H1 (cell line): ENCODE measurements at regions not wholly inside any gene's neighbourhood (a gene's known extent, or its start where the extent isn't known, plus 50 kb on each side); places are given as distances from the start of the nearest gene placed in this dataset.

Source experiments
- CTCF ChIA-PET: fragments of 300-600 bp; sonication (Branson Sonifier 250); formaldehyde crosslinking; loops from one replicate; lab custom pipeline; 2021; ENCODE audit not compliant: partially characterized antibody; lab: Charles Lee
- POLR2A ChIA-PET: fragments of 300-600 bp; sonication (Branson Sonifier 250); formaldehyde crosslinking; loops from one replicate; lab custom pipeline; 2021; ENCODE audit warnings: inconsistent platforms; ENCODE audit not compliant: partially characterized antibody; lab: Charles Lee
- DNase-seq, 2 experiments: peaks; one replicate each; pipeline versions ENCODE4 v3.0.0 to v3.0.0-alpha.2; 2010 to 2022; ENCODE audit warnings: low spot score in 2 of 2, low read depth in 1 of 2, mixed read lengths in 1 of 2
- FAIRE-seq: peaks from 2 replicates; lab custom pipeline; 2011; peaks lifted over from hg19 to GRCh38; lab: Jason Lieb, UNC
- H2AFZ ChIP-seq: 2 replicates; pipeline ENCODE4 v1.8.1; 2012; ENCODE audit warnings: low read length, inconsistent platforms
- H2AK5ac ChIP-seq: 2 replicates; pipeline ENCODE4 v1.6.1; 2013; ENCODE audit warnings: low read depth, low read length
- H2BK120ac ChIP-seq: replicated peaks from 2 replicates; pipeline ENCODE3; 2013; ENCODE audit warnings: low read depth, low read length, inconsistent platforms
- H2BK12ac ChIP-seq: 2 replicates; pipeline ENCODE4 v1.6.1; 2013; ENCODE audit warnings: low read depth, low read length
- H2BK15ac ChIP-seq: 2 replicates; pipeline ENCODE4 v1.6.1; 2013; ENCODE audit warnings: low read length
- H2BK20ac ChIP-seq: 2 replicates; pipeline ENCODE4 v1.6.1; 2013; ENCODE audit warnings: low read length
- H2BK5ac ChIP-seq: 2 replicates; pipeline ENCODE4 v1.6.1; 2013; ENCODE audit warnings: low read depth, low read length
- H3K14ac ChIP-seq: 2 replicates; pipeline ENCODE4 v1.6.1; 2013; ENCODE audit warnings: inconsistent platforms; ENCODE audit not compliant: insufficient read length
- H3K18ac ChIP-seq: 2 replicates; pipeline ENCODE4 v1.6.1; 2013; ENCODE audit warnings: low read length; ENCODE audit errors: extremely low read depth
- H3K23ac ChIP-seq: 2 replicates; pipeline ENCODE4 v1.6.1; 2013; ENCODE audit warnings: inconsistent platforms; ENCODE audit not compliant: insufficient read length
- H3K23me2 ChIP-seq: 2 replicates; pipeline ENCODE4 v1.6.1; 2013; ENCODE audit warnings: low read depth, low read length
- H3K27ac ChIP-seq: 2 replicates; pipeline ENCODE4 v1.6.1; 2011; ENCODE audit warnings: low read depth, low read length, inconsistent platforms
- H3K27me3 ChIP-seq, 4 experiments: replicated peaks in 1 of 4; 1 replicate in 1 of 4; 2 replicates in 3 of 4; pipeline versions ENCODE4 v1.6.1 to v1.8.1; 2011 to 2013; ENCODE audit warnings: low read length in 3 of 4, mild to moderate bottlenecking in 3 of 4, inconsistent platforms in 2 of 4, mixed read lengths in 2 of 4, moderate library complexity in 1 of 4; ENCODE audit not compliant: control insufficient read depth in 3 of 4, insufficient read depth in 3 of 4; ENCODE audit errors: extremely low read depth in 1 of 4
- H3K36me3 ChIP-seq, 4 experiments: 2 replicates each; pipeline versions ENCODE4 v1.6.1 to v1.8.1; 2011 to 2013; ENCODE audit warnings: mild to moderate bottlenecking in 4 of 4, low read length in 3 of 4, moderate library complexity in 2 of 4, control low read depth in 1 of 4, inconsistent platforms in 1 of 4; ENCODE audit not compliant: insufficient read depth in 4 of 4, control insufficient read depth in 2 of 4
- H3K4ac ChIP-seq: replicated peaks from 2 replicates; pipeline ENCODE3; 2013; ENCODE audit warnings: low read length, low read depth, mixed read lengths, inconsistent platforms; ENCODE audit not compliant: insufficient read length
- H3K4me1 ChIP-seq, 4 experiments: replicated peaks in 1 of 4; 1 replicate in 1 of 4; 2 replicates in 3 of 4; pipeline versions ENCODE4 v1.6.1 to v1.8.1; 2011 to 2013; ENCODE audit warnings: low read length in 3 of 4, inconsistent platforms in 2 of 4, mixed read lengths in 1 of 4; ENCODE audit not compliant: insufficient read depth in 4 of 4, control insufficient read depth in 3 of 4
- H3K4me2 ChIP-seq, 2 experiments: 2 replicates each; pipeline versions ENCODE4 v1.6.1 to v1.8.1; 2011 to 2013; ENCODE audit warnings: low read depth in 2 of 2, low read length in 2 of 2, control low read depth in 1 of 2, inconsistent platforms in 1 of 2, mild to moderate bottlenecking in 1 of 2; ENCODE audit not compliant: insufficient read depth in 1 of 2
- H3K4me3 ChIP-seq, 4 experiments: fragments of 200-600, 300-600 bp in 1 of 4; sonication (generic), shearing (Covaris generic), sonication (Bioruptor Twin) in 1 of 4; 2 replicates each; pipeline versions ENCODE4 v1.5.1 to v1.8.1; 2011 to 2016; ENCODE audit warnings: low read length in 4 of 4, low read depth in 3 of 4, control low read depth in 2 of 4, inconsistent platforms in 2 of 4, mild to moderate bottlenecking in 2 of 4, mixed read lengths in 1 of 4, moderate library complexity in 1 of 4; ENCODE audit not compliant: insufficient read depth in 2 of 4; ENCODE audit errors: extremely low read depth in 1 of 4
- H3K56ac ChIP-seq: replicated peaks from 2 replicates; pipeline ENCODE3; 2013; ENCODE audit warnings: low read depth, mild to moderate bottlenecking, mixed read lengths, low read length, inconsistent platforms; ENCODE audit not compliant: insufficient read length
- H3K79me1 ChIP-seq: 2 replicates; pipeline ENCODE4 v1.6.1; 2013; ENCODE audit warnings: low read depth, low read length, control low read depth
- H3K79me2 ChIP-seq, 2 experiments: 2 replicates each; pipeline versions ENCODE4 v1.6.1 to v1.8.1; 2012 to 2013; ENCODE audit warnings: low read length in 2 of 2, mild to moderate bottlenecking in 2 of 2, inconsistent platforms in 1 of 2; ENCODE audit not compliant: insufficient read depth in 2 of 2, control insufficient read depth in 1 of 2
- H3K9ac ChIP-seq, 4 experiments: replicated peaks in 1 of 4; 1 replicate in 1 of 4; 2 replicates in 3 of 4; pipeline versions ENCODE4 v1.6.1 to v1.8.1; 2011 to 2013; ENCODE audit warnings: low read depth in 3 of 4, low read length in 3 of 4, control low read depth in 2 of 4, mild to moderate bottlenecking in 2 of 4, moderate library complexity in 2 of 4, inconsistent platforms in 1 of 4; ENCODE audit errors: extremely low read depth in 1 of 4
- H3K9me3 ChIP-seq, 2 experiments: 2 replicates each; pipeline versions ENCODE4 v1.6.1 to v1.8.1; 2012 to 2013; ENCODE audit warnings: mild to moderate bottlenecking in 2 of 2, moderate library complexity in 2 of 2, control low read depth in 1 of 2, inconsistent platforms in 1 of 2, low read depth in 1 of 2, low read length in 1 of 2, mixed read lengths in 1 of 2; ENCODE audit not compliant: insufficient read depth in 2 of 2
- H4K20me1 ChIP-seq, 2 experiments: replicated peaks in 1 of 2; 2 replicates each; pipeline versions ENCODE3 to v1.8.1; 2011 to 2013; ENCODE audit warnings: inconsistent platforms in 2 of 2, low read length in 2 of 2, mild to moderate bottlenecking in 1 of 2; ENCODE audit not compliant: insufficient read depth in 2 of 2, control insufficient read depth in 1 of 2
- H4K5ac ChIP-seq: 2 replicates; pipeline ENCODE4 v1.6.1; 2013; ENCODE audit warnings: low read length, low read depth, mixed read lengths, inconsistent platforms; ENCODE audit not compliant: insufficient read length
- H4K8ac ChIP-seq: 2 replicates; pipeline ENCODE4 v1.8.0; 2013; ENCODE audit warnings: mild to moderate bottlenecking, moderate library complexity, low read length, inconsistent platforms; ENCODE audit not compliant: insufficient read depth; ENCODE audit errors: extremely low read depth
- H4K91ac ChIP-seq: replicated peaks from 2 replicates; pipeline ENCODE3; 2013; ENCODE audit warnings: low read length, mixed read lengths, inconsistent platforms; ENCODE audit not compliant: insufficient read length
- GABPA ChIP-seq: IDR thresholded peaks from 2 replicates; pipeline ENCODE4 v1.6.1; 2011; ENCODE audit warnings: mild to moderate bottlenecking, low read length, moderate library complexity, borderline replicate concordance; ENCODE audit not compliant: insufficient read depth
- HDAC2 ChIP-seq, 2 experiments: fragments of 300-600 bp in 1 of 2; sonication (generic) in 1 of 2; IDR thresholded peaks; 2 replicates each; pipeline ENCODE4 v1.6.1; 2011 to 2012; ENCODE audit warnings: low read depth in 2 of 2, low read length in 2 of 2, mild to moderate bottlenecking in 2 of 2, moderate library complexity in 2 of 2, borderline replicate concordance in 1 of 2, inconsistent platforms in 1 of 2
- JUND ChIP-seq: IDR thresholded peaks from 2 replicates; pipeline ENCODE4 v1.6.1; 2011; ENCODE audit warnings: mild to moderate bottlenecking, improper control_type of control experiment, low read length
- RAD21 ChIP-seq, 2 experiments: IDR thresholded peaks in 1 of 2; conservative IDR thresholded peaks in 1 of 2; 2 replicates each; pipeline ENCODE4 v1.6.1; 2011; ENCODE audit warnings: low read depth in 2 of 2, low read length in 2 of 2, improper control_type of control experiment in 1 of 2, inconsistent platforms in 1 of 2, mild to moderate bottlenecking in 1 of 2, moderate library complexity in 1 of 2
- SRF ChIP-seq: IDR thresholded peaks from 2 replicates; pipeline ENCODE4 v1.6.1; 2011; ENCODE audit warnings: mild to moderate bottlenecking, low read depth, low read length, moderate library complexity
- WGBS, 2 experiments: shearing (Covaris generic) in 1 of 2; methylation state at CpG; one replicate each; pipeline versions ENCODE4 v1.1.6 to v1.1.7; 2013 to 2015; ENCODE audit warnings: low lambda C conversion rate in 2 of 2, mixed read lengths in 2 of 2, inconsistent platforms in 1 of 2, low coverage in 1 of 2, missing lambda C conversion rate in 1 of 2; ENCODE audit not compliant: insufficient replicate concordance in 2 of 2, insufficient coverage in 1 of 2, insufficient read length in 1 of 2; ENCODE audit errors: extremely low coverage in 1 of 2, missing lambda C conversion rate in 1 of 2; 5-methylcytosine and 5-hydroxymethylcytosine counted together
- TF ChIP-seq, protein P1 (sequence below): IDR thresholded peaks from 2 replicates; pipeline ENCODE4 v1.6.1; 2011; ENCODE audit warnings: low read depth, mild to moderate bottlenecking, low read length; ENCODE audit not compliant: insufficient read depth

DNA sequence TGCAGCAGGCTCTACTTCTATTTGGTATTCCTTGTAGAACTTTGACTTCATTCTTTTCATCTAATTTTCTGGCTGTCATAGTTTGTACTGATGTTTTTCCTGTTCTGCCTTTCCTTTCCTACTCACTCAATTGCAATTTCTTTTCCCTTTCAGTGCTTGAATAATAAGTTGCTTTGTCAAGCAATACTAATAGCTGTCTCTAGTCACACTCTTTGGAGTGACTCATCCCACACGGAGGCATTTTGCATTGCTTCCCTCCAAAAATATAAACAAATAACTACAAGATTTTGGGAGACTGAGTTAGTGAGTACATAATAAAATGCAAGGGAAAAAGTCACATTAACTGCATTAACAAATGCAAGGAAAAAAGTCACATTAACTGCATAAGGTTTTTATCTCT is 465.9 kb downstream of the CDH9 start:
- Histone ChIP-seq H3K36me3 (no peaks in the 10 kb centered on the region), H3K4ac (no peak overlapping the region), H3K23ac (no peak overlapping the region), H3K79me1 (no peaks in the 10 kb centered on the region), H4K8ac (no peak overlapping the region), H3K9me3 (no peaks in the 10 kb centered on the region), H3K27me3 (no peaks in the 10 kb centered on the region), H2BK5ac (no peak overlapping the region), H3K9ac (no peak overlapping the region), H3K4me2 (no peak overlapping the region), H2BK120ac (no peak overlapping the region), H4K5ac (no peak overlapping the region), H2BK20ac (no peak overlapping the region), H3K27ac (no peak overlapping the region), H3K4me1 (no peaks in the 10 kb centered on the region), H4K20me1 (no peaks in the 10 kb centered on the region), H3K14ac (no peak overlapping the region), H2AFZ (no peak overlapping the region), H2BK15ac (no peak overlapping the region), H2BK12ac (no peak overlapping the region), H3K18ac (no peak overlapping the region), H3K56ac (no peak overlapping the region), H3K4me3 (no peak overlapping the region), H3K79me2 (no peaks in the 10 kb centered on the region), H3K23me2 (no peaks in the 10 kb centered on the region), H2AK5ac (no peak overlapping the region), H4K91ac (no peak overlapping the region)
- no peak for FAIRE-seq
- no peak for DNase-seq
- POLR2A ChIA-PET, result no interaction called here
- CTCF ChIA-PET, result no interaction called here
- WGBS, 2 experiments, result 70% methylated on average over 1 of the region's 1 CpG; no CpG with 5 or more reads in 1 of the 2 experiments
- TF ChIP-seq SRF, result no peak
- TF ChIP-seq GABPA, result no peak
- no peak for TF ChIP-seq HDAC2 (IDR thresholded peaks at IDR 0.05; ENCODE audit: borderline replicate concordance in 1 of 2, low read depth in 2 of 2, low read length in 2 of 2)
- TF ChIP-seq, protein P1, sequence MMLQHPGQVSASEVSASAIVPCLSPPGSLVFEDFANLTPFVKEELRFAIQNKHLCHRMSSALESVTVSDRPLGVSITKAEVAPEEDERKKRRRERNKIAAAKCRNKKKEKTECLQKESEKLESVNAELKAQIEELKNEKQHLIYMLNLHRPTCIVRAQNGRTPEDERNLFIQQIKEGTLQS, result no peak
- 0 out of 2 replicates have a peak, but pooled peaks have one; percentile 11 for TF ChIP-seq JUND
- TF ChIP-seq RAD21 (IDR thresholded peaks at IDR 0.05 in 1 of 2, conservative IDR thresholded peaks at IDR 0.05 in 1 of 2; ENCODE audit: low read depth in 2 of 2, low read length in 2 of 2), result no peak
